PFSK-1 (cell line): ENCODE measurements at regions not wholly inside any gene's neighbourhood (a gene's known extent, or its start where the extent isn't known, plus 50 kb on each side); places are given as distances from the start of the nearest gene placed in this dataset.

Experiments used
- FOXP2 ChIP-seq: optimal IDR thresholded peaks from 2 replicates; pipeline ENCODE3; 2011; ENCODE audit warnings: borderline replicate concordance, control low read depth, inconsistent platforms; ENCODE audit not compliant: insufficient read depth; ENCODE audit errors: extremely low read length, extremely low read depth
- POLR2AphosphoS5 ChIP-seq: IDR thresholded peaks from 2 replicates; pipeline ENCODE4 v1.6.1; 2012; ENCODE audit warnings: low read depth, mild to moderate bottlenecking, control low read depth, low read length, moderate library complexity
- REST ChIP-seq, 2 experiments: IDR thresholded peaks; 2 replicates each; pipeline versions ENCODE4 v1.6.1 to v1.8.0; 2011 to 2012; ENCODE audit warnings: low read depth in 2 of 2, low read length in 2 of 2, control low read depth in 1 of 2, inconsistent platforms in 1 of 2, mild to moderate bottlenecking in 1 of 2, moderate library complexity in 1 of 2; ENCODE audit not compliant: insufficient read depth in 1 of 2
- SIN3A ChIP-seq: IDR thresholded peaks from 2 replicates; pipeline ENCODE4 v1.6.1; 2012; ENCODE audit warnings: mild to moderate bottlenecking, low read length, moderate library complexity, borderline replicate concordance; ENCODE audit not compliant: insufficient read depth
- TAF1 ChIP-seq: IDR thresholded peaks from 2 replicates; pipeline ENCODE4 v1.6.1; 2012; ENCODE audit warnings: low read length, control low read depth, borderline replicate concordance; ENCODE audit not compliant: insufficient read depth

GRCh38 chr16:56081371-56081770 lies 109.9 kb upstream of the GNAO1 start:
- no peak for TF ChIP-seq REST (IDR thresholded peaks at IDR 0.05; ENCODE audit: insufficient read depth in 1 of 2, low read depth in 2 of 2, low read length in 2 of 2)
- no peak for TF ChIP-seq SIN3A
- no peak for TF ChIP-seq TAF1
- no peak for TF ChIP-seq POLR2AphosphoS5
- no peak for TF ChIP-seq FOXP2
